Inferior parietal cortex (tissue), 1 donor: ENCODE measurements at regions not wholly inside any gene's neighbourhood (a gene's known extent, or its start where the extent isn't known, plus 50 kb on each side); places are given as distances from the start of the nearest gene placed in this dataset.

ENCODE experiments used
- DNase-seq: peaks from one replicate; pipeline ENCODE4 v3.0.0-alpha.2; 2016; ENCODE audit errors: extremely low spot score

DNA sequence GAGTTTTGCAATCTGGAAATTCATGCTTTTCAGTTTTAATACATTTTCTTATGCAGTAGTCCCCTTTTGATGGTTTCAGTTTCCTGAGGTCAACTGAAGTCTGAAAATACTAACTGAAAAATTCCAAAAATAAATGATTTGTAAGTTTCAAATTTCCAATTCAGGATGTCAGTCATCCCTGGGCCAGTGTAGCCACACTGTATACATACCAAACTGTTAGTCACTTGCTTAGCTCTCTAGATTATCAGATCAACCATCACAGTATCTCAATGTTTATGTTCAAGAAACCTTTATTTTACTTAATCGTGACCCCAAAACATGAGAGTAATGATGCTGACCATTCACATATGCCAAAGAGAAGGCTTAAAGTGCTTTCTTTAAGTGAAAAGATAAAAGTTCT, 715.5 kb downstream of the GBE1 start:
- DNase-seq, result no peak

DNA sequence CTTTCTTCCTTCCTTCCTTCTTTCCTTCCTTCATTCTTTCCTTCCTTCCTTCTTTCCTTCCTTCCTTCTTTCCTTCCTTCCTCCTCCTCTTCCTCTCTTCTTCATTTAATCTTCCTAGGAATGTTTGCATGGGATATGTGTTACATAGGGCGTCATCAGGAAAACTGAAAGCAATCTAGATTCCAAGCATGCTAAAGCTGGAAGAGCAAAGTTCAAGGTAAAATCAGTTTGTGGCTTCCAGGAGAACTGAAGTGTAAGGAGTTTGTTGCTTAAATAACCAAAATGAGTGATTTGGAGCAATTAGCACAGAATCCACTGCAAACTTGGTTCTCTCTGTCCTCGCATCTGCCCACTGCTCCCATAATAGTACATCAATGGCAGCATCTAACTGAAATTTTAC, 716.2 kb downstream of the GBE1 start:
- DNase-seq, result no peak

DNA sequence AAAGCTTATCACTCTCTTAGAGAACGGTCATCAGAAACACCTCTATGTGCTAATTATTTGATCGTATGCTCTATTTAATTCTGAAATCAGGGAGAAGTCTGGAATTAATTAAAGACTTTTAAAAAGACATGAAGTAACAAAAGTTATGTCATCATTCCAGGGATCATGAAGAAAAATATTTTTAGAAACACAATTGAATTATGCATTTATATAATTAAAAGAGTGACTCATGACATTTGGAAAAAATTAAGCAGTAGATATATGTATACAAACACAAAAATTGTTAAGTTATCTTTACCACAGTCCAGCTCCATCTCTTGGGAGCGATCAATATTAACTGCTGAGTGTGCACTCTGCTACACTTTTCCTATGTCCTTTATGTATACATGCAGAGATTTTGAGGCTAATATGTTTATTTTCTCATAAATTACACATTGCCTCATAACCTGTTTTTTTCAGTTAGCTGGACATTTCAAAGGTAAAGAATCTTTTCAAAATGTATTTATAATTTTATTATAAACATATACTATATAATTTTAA, 717.7 kb downstream of the GBE1 start:
- no peak for DNase-seq

DNA sequence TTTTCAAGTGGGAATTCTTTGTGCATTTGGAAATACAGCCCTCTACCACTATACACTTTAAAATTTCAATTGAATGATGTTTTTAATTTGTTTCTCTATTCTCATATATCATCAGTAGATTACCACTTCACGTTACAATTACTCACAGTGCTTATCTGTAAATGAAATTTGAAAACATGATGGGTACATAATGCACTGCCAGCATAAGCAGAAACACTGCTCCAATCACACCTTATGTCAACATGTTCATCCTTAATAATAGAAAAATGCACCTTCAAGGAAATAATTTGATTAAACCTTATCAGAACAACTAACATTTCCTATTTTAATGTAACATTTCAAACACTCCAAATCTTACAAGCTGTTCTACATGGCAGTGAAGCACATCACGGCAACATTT, 718.4 kb downstream of the GBE1 start:
- no peak for DNase-seq

GRCh38 chr3:81041331-81041730, 720.1 kb downstream of the GBE1 start:
- no peak for DNase-seq

- no peak for DNase-seq
These were observed 721.3 kb downstream of the GBE1 start for GRCh38 chr3:81040107-81040506.

- DNase-seq, result no peak
These were observed 727.8 kb downstream of the GBE1 start for GRCh38 chr3:81033684-81034083.

GRCh38 chr3:81033185-81033584, 728.3 kb downstream of the GBE1 start:
- DNase-seq, result no peak

DNA sequence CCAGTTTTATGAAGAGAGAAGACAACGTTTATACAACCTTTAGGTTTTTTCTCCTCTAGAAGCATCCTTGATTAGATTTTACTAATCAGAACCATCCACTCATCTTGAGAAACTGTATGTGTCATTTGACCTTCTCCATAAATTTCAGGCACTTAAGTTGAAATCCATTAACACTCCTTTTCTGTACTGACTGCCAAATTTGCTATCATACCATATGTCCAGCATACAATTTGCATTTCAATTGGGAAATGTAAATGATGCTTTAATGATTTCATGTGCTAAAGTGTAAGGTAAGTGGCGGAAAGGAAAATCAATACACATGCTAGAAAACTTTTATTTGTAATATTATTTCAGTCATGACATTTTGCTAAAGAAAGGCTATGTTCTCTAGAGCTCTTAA, 731.6 kb downstream of the GBE1 start:
- DNase-seq, result no peak

GRCh38 chr3:81027344-81027743, 734.1 kb downstream of the GBE1 start:
- DNase-seq, result no peak

DNA sequence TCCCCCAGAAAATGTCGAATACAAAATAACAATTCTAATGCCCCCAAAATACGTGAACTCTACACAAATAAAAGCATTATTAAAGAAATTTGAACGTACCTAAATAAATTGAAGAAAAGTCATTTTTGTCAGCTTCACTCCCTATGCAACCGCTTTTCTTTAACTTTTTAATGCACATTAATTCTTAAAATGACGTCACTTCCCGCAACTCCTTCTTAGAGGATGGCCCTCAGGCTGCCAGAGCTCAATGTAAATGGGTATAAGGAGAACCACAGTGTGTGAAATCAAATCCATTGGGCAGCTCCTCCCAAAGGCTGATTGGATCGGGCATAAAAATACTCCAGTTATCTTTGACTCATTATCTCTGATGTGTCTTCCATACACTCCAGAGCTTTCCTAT, 736.9 kb downstream of the GBE1 start:
- DNase-seq, result no peak

DNA sequence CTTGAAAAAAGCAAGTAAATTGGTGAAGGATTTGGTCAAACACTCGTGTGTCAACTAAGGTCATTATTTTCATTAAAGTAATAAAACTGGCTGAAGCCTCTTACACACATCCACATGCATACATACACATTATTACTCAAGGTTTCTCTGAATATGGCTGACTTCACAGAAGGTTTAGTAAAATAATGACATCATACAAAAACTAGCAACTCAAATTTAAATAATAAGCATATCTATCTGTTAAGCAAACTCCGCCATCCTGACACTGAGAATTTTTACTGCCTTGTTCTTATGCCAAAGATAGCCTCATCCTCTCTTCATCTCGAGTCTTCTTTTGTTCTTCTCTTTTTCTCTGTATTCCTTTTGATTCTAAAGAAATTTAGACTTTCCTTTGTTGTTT, 739.1 kb downstream of the GBE1 start:
- no peak for DNase-seq

- no peak for DNase-seq
These were observed 748.1 kb downstream of the GBE1 start for GRCh38 chr3:81013360-81013759.

DNA sequence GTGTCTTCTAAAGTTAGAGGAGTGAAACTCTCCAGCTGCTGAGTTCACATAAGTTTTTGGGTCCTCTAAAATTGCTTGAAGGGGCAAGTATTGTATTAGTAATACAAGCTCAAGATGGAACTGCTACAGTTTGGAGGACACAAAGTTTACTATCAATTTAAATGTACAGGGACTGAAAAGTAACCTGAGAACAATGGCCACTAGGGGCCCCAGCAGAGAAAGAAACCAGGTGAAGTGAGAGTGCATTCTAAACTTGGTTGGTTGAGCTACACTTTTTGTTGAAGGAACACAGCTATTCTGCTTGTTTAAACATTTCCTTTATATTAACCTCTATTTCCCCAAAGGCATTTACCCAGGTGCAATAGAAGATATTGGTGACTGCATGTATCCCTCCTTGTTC, 755.5 kb downstream of the GBE1 start:
- DNase-seq, result no peak

- DNase-seq, result no peak
These were observed 757.6 kb downstream of the GBE1 start for GRCh38 chr3:81003817-81004216.

GRCh38 chr3:81003008-81003645, 758.3 kb downstream of the GBE1 start:
- no peak for DNase-seq

- no peak for DNase-seq
These were observed 762.0 kb downstream of the GBE1 start for GRCh38 chr3:80999481-80999880.

DNA sequence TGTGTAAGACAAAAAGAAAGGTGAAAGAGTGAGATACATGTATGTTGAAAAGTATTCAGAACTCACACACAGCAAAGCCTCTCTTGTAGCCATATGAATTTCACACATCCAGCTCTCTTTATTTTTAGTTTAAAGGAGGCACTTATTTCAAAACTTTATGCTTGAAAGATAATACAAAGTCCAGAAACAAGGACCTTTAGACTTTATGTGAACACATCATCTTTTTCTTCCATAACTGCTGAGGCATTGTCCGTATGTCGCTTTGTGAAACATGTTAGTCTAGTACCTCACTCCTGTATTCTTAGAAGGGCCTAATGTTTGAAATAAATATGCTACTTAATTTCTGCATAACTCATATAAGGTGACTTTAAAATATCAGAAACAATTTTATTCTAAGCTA, 763.4 kb downstream of the GBE1 start:
- no peak for DNase-seq

GRCh38 chr3:80997622-80998021, 763.8 kb downstream of the GBE1 start:
- DNase-seq, result no peak

DNA sequence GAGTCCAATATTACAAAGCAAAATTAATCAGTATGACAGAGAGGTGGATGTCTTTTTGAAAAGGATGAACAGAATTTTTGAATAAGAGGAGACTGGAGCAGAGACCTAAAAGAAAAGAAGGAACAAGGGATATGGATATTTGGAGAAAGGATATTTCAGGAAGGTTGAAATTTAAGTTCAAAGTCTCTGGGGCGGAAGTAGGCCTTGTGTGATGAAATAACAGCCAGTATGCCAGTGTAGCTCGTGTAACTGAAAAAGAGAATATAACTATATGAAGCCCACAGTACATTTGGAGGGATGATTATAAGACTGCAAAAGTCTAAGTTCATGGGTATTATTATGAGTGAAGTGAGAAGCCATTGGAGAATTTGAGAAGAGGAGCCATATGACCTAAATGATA, 766.7 kb downstream of the GBE1 start:
- no peak for DNase-seq

- no peak for DNase-seq
These were observed 767.3 kb downstream of the GBE1 start for GRCh38 chr3:80994085-80994665.

GRCh38 chr3:80993241-80993945, 768.1 kb downstream of the GBE1 start:
- DNase-seq, result no peak

DNA sequence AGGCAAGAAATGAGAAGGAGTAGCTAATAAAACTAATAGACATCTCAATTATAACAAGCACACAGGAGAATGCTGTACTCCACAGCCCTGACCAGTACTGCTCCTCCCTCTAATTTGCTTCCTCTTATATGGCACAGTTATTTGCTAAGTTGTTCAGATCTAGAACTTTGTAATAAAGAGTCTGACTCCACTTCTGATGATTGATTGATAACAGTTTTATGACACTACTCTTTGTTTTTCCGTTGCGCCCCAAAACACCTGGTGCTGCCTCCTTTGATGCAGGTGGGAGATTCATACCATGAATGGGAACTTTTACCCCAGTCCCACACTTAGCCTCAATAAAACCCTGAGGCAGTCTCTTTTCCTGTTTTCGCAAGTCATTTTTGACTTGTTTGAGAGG, 777.7 kb downstream of the GBE1 start:
- DNase-seq, result no peak
